Fibroblast of lung (primary cell): ENCODE measurements at regions not wholly inside any gene's neighbourhood (a gene's known extent, or its start where the extent isn't known, plus 50 kb on each side); places are given as distances from the start of the nearest gene placed in this dataset.

Source experiments
- EZH2 ChIP-seq: IDR thresholded peaks from 2 replicates; pipeline ENCODE4 v1.5.1; 2012; ENCODE audit warnings: low read length, control low read depth, mild to moderate bottlenecking; ENCODE audit errors: missing control alignments
- TF ChIP-seq, protein P1 (sequence below), 2 donors: IDR thresholded peaks in 1 of 2; conservative IDR thresholded peaks in 1 of 2; 1 replicate in 1 of 2; 2 replicates in 1 of 2; pipeline ENCODE4 v1.5.1; 2011 to 2012; ENCODE audit warnings: low read length in 2 of 2, control low read depth in 1 of 2, inconsistent platforms in 1 of 2, low read depth in 1 of 2, mild to moderate bottlenecking in 1 of 2

DNA sequence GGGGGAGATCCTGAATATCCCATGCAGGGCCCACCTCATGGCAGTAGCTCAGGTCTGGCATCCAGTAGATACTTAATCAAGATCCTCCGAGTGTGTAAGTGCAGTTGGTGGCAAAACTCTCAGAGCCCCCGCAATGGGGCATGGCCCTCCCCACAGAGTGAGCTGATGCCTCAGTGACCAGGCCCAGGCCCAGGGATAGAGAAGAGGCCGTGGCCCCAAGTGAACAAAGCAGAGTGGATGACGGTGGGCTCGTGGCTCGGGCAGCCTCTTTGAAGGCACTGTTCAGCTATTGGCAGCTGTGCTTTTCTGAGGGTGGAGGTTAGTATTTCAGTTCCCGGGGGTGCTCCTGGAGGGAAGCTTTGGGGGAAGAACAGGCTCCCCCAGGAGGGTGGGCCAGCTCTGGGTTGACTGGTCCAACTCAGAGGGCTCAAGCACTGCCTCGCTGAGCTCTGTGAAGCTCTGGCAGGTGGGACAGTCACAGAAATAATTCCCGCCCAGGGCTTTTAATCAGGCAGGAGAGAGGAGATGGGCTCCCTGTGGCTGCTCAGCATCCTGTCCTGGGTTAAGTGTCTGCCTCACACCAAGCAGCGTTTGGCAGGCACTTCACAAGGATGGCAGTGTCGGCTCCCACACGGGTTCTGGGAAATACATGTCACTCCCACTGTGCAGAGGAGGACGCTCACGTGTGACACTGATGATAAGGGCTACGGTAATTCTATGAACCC, 583.6 kb downstream of the TCERG1L start:
- TF ChIP-seq, protein P1, sequence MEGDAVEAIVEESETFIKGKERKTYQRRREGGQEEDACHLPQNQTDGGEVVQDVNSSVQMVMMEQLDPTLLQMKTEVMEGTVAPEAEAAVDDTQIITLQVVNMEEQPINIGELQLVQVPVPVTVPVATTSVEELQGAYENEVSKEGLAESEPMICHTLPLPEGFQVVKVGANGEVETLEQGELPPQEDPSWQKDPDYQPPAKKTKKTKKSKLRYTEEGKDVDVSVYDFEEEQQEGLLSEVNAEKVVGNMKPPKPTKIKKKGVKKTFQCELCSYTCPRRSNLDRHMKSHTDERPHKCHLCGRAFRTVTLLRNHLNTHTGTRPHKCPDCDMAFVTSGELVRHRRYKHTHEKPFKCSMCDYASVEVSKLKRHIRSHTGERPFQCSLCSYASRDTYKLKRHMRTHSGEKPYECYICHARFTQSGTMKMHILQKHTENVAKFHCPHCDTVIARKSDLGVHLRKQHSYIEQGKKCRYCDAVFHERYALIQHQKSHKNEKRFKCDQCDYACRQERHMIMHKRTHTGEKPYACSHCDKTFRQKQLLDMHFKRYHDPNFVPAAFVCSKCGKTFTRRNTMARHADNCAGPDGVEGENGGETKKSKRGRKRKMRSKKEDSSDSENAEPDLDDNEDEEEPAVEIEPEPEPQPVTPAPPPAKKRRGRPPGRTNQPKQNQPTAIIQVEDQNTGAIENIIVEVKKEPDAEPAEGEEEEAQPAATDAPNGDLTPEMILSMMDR (conservative IDR thresholded peaks at IDR 0.05 in 1 of 2, IDR thresholded peaks at IDR 0.05 in 1 of 2; ENCODE audit: low read depth in 1 of 2, low read length in 2 of 2) = no peak
- TF ChIP-seq EZH2 = no peak
